ENCODE measurements at regions not wholly inside any gene's neighbourhood (a gene's known extent, or its start where the extent isn't known, plus 50 kb on each side); places are given as distances from the start of the nearest gene placed in this dataset.

- no peak for DNase-seq
- 81 to 86% (median 83%) methylated on average over 3 of the region's 3 CpGs for WGBS, 3 donors
- intact Hi-C loops (cut with DNase I), result no loop called here
- TF ChIP-seq POLR2A (IDR thresholded peaks at IDR 0.05) (no peak), EP300 (IDR thresholded peaks at IDR 0.05) (no peak), CTCF (IDR thresholded peaks at IDR 0.05) (no peak)
- H3K27me3 ChIP-seq, result no peaks in the 10 kb centered on the region
- no peaks in the 10 kb centered on the region for H3K9me3 ChIP-seq
- H3K4me1 ChIP-seq (ENCODE audit: insufficient read depth), result no peaks in the 10 kb centered on the region
- H3K27ac ChIP-seq, result no peak overlapping the region
- H3K36me3 ChIP-seq, result no peaks in the 10 kb centered on the region
- no peak overlapping the region for H3K4me3 ChIP-seq
These were observed 600.3 kb downstream of the CCDC85A start for GRCh38 chr2:56784046-56784445.

GRCh38 chr2:56801214-56801613 lies 617.4 kb downstream of the CCDC85A start:
- no peaks in the 10 kb centered on the region for H3K9me3 ChIP-seq
- H3K36me3 ChIP-seq, result no peaks in the 10 kb centered on the region
- no peak overlapping the region for H3K4me3 ChIP-seq
- H3K4me1 ChIP-seq (ENCODE audit: insufficient read depth), result no peaks in the 10 kb centered on the region
- H3K27me3 ChIP-seq, result peaks cover 3% of the 10 kb centered on the region
- WGBS, 3 donors, result 52 to 80% (median 55%) methylated on average over 2 of the region's 2 CpGs
- no peak overlapping the region for H3K27ac ChIP-seq
- no peak for DNase-seq
- TF ChIP-seq EP300 (IDR thresholded peaks at IDR 0.05) (no peak), CTCF (IDR thresholded peaks at IDR 0.05) (no peak), POLR2A (IDR thresholded peaks at IDR 0.05) (no peak)
- intact Hi-C loops (cut with DNase I), result no loop called here

GRCh38 chr2:56801770-56802169 lies 618.0 kb downstream of the CCDC85A start:
- H3K27me3 ChIP-seq, result peaks cover 3% of the 10 kb centered on the region
- no peaks in the 10 kb centered on the region for H3K9me3 ChIP-seq
- intact Hi-C loops (cut with DNase I), result no loop called here
- no peaks in the 10 kb centered on the region for H3K36me3 ChIP-seq
- no peaks in the 10 kb centered on the region for H3K4me1 ChIP-seq (ENCODE audit: insufficient read depth)
- TF ChIP-seq POLR2A (IDR thresholded peaks at IDR 0.05) (no peak), CTCF (IDR thresholded peaks at IDR 0.05) (no peak), EP300 (IDR thresholded peaks at IDR 0.05) (no peak)
- 35 to 61% (median 38%) methylated on average over 3 of the region's 3 CpGs for WGBS, 3 donors
- DNase-seq, result no peak
- no peak overlapping the region for H3K27ac ChIP-seq
- H3K4me3 ChIP-seq, result no peak overlapping the region

GRCh38 chr2:56803596-56803995 lies 619.8 kb downstream of the CCDC85A start:
- intact Hi-C loops (cut with DNase I), result no loop called here

More at GRCh38 chr2:56803596-56803995, 619.8 kb downstream of the CCDC85A start:
- Histone ChIP-seq H3K4me3 (no peak overlapping the region), H3K27ac (no peak overlapping the region), H3K4me1 (ENCODE audit: insufficient read depth) (no peaks in the 10 kb centered on the region), H3K9me3 (no peaks in the 10 kb centered on the region), H3K36me3 (no peaks in the 10 kb centered on the region), H3K27me3 (no peaks in the 10 kb centered on the region)
- no peak for TF ChIP-seq POLR2A (IDR thresholded peaks at IDR 0.05)
- no peak for TF ChIP-seq CTCF (IDR thresholded peaks at IDR 0.05)
- no peak for TF ChIP-seq EP300 (IDR thresholded peaks at IDR 0.05)
- no peak for DNase-seq
- WGBS, 3 donors, result 92 to 93% (median 93%) methylated on average over 3 of the region's 3 CpGs

Measured in ovary (tissue), 7 donors.